Keratinocyte (primary cell): ENCODE measurements at regions not wholly inside any gene's neighbourhood (a gene's known extent, or its start where the extent isn't known, plus 50 kb on each side); places are given as distances from the start of the nearest gene placed in this dataset.

ENCODE experiments used
- DNase-seq: peaks from one replicate; pipeline ENCODE4 v3.0.0-alpha.2; 2011; ENCODE audit warnings: low read depth, missing footprints, low spot score
- FAIRE-seq: peaks from 2 replicates; lab custom pipeline; 2011; peaks lifted over from hg19 to GRCh38; lab: Jason Lieb, UNC
- H2AFZ ChIP-seq: 2 replicates; pipeline ENCODE4 v1.6.0; 2012; ENCODE audit warnings: low read length, control low read depth, inconsistent platforms; ENCODE audit not compliant: control insufficient read depth
- H3K27ac ChIP-seq: 2 replicates; pipeline ENCODE4 v1.5.1; 2011; ENCODE audit warnings: low read length; ENCODE audit not compliant: control insufficient read depth, insufficient read depth
- H3K27me3 ChIP-seq: 3 replicates; pipeline ENCODE4 v1.6.0; 2011; ENCODE audit warnings: low read length; ENCODE audit not compliant: control insufficient read depth, insufficient read depth; ENCODE audit errors: extremely low read depth
- H3K36me3 ChIP-seq, 2 experiments: 2 replicates in 1 of 2; 3 replicates in 1 of 2; pipeline ENCODE4 v1.5.1; 2011; ENCODE audit warnings: low read length in 2 of 2, mild to moderate bottlenecking in 1 of 2; ENCODE audit not compliant: control insufficient read depth in 2 of 2, insufficient read depth in 2 of 2; ENCODE audit errors: extremely low read depth in 1 of 2
- H3K4me1 ChIP-seq: 3 replicates; pipeline ENCODE4 v1.5.1; 2011; ENCODE audit warnings: low read length; ENCODE audit not compliant: control insufficient read depth, insufficient read depth; ENCODE audit errors: extremely low read depth
- H3K4me2 ChIP-seq: 3 replicates; pipeline ENCODE4 v1.6.0; 2011; ENCODE audit warnings: low read depth, low read length; ENCODE audit not compliant: control insufficient read depth, insufficient read depth; ENCODE audit errors: extremely low read depth
- H3K4me3 ChIP-seq, 3 experiments: fragments of 200-600 bp in 1 of 3; sonication (generic) in 1 of 3; 2 replicates in 2 of 3; 3 replicates in 1 of 3; pipeline ENCODE4 v1.5.1; 2011 to 2016; ENCODE audit warnings: low read length in 3 of 3, mild to moderate bottlenecking in 3 of 3, control low read depth in 2 of 3, inconsistent platforms in 1 of 3, low read depth in 1 of 3, mixed read lengths in 1 of 3, mixed run types in 1 of 3, moderate library complexity in 1 of 3; ENCODE audit not compliant: control insufficient read depth in 2 of 3, insufficient read depth in 2 of 3; ENCODE audit errors: extremely low read depth in 1 of 3
- H3K79me2 ChIP-seq: 2 replicates; pipeline ENCODE4 v1.6.0; 2012; ENCODE audit warnings: low read length; ENCODE audit not compliant: control insufficient read depth, insufficient read depth
- H3K9ac ChIP-seq: 3 replicates; pipeline ENCODE4 v1.6.0; 2011; ENCODE audit warnings: low read length; ENCODE audit not compliant: control insufficient read depth, insufficient read depth; ENCODE audit errors: extremely low read depth
- H3K9me1 ChIP-seq: 3 replicates; pipeline ENCODE4 v1.6.0; 2011; ENCODE audit warnings: low read length; ENCODE audit not compliant: control insufficient read depth, insufficient read depth; ENCODE audit errors: extremely low read depth
- H3K9me3 ChIP-seq: 2 replicates; pipeline ENCODE4 v1.5.1; 2012; ENCODE audit warnings: low read depth, low read length; ENCODE audit not compliant: control insufficient read depth
- H4K20me1 ChIP-seq: 3 replicates; pipeline ENCODE4 v1.6.0; 2011; ENCODE audit warnings: low read length; ENCODE audit not compliant: control insufficient read depth, insufficient read depth; ENCODE audit errors: extremely low read depth
- CTCF ChIP-seq, 3 experiments: IDR thresholded peaks in 1 of 3; conservative IDR thresholded peaks in 1 of 3; optimal IDR thresholded peaks in 1 of 3; 2 replicates in 2 of 3; 3 replicates in 1 of 3; pipeline versions ENCODE3 to v1.5.1; 2011; ENCODE audit warnings: low read length in 3 of 3, mild to moderate bottlenecking in 3 of 3, moderate library complexity in 2 of 3, control low read depth in 1 of 3, inconsistent platforms in 1 of 3; ENCODE audit not compliant: insufficient read depth in 2 of 3; ENCODE audit errors: extremely low read depth in 1 of 3
- EZH2 ChIP-seq: IDR thresholded peaks from one replicate; pipeline ENCODE4 v1.6.1; 2012; ENCODE audit warnings: inconsistent platforms, mild to moderate bottlenecking, low read length, moderate library complexity
- dilution Hi-C: fragments of 300-500 bp; cut with MboI; formaldehyde crosslinking; loops from one replicate; pipeline ENCODE4 v1.7.0; 2020; ENCODE audit warnings: low sequenced_read_pairs; ENCODE audit not compliant: extremely low pct_ligation_motif_present

- Histone ChIP-seq H3K4me1 (no peaks in the 10 kb centered on the region), H3K27me3 (no peaks in the 10 kb centered on the region), H3K9me3 (no peaks in the 10 kb centered on the region), H3K4me3 (no peak overlapping the region), H2AFZ (no peak overlapping the region), H3K9me1 (no peaks in the 10 kb centered on the region), H3K9ac (no peak overlapping the region), H3K79me2 (no peaks in the 10 kb centered on the region), H3K4me2 (no peak overlapping the region), H4K20me1 (no peaks in the 10 kb centered on the region), H3K27ac (no peak overlapping the region), H3K36me3 (no peaks in the 10 kb centered on the region)
- FAIRE-seq (no peak), DNase-seq (no peak)
- no peak for TF ChIP-seq EZH2
- TF ChIP-seq CTCF (optimal IDR thresholded peaks at IDR 0.05 in 1 of 3, IDR thresholded peaks at IDR 0.05 in 1 of 3, conservative IDR thresholded peaks at IDR 0.05 in 1 of 3; ENCODE audit: extremely low read depth in 1 of 3, insufficient read depth in 2 of 3, low read length in 3 of 3) = no peak
- dilution Hi-C loops = no loop called here
Measured at GRCh38 chr4:65193985-65194384, 476.3 kb downstream of the EPHA5 start.

- H3K79me2 ChIP-seq = no peaks in the 10 kb centered on the region
- dilution Hi-C loops = no loop called here
- FAIRE-seq = no peak
- no peaks in the 10 kb centered on the region for H3K9me3 ChIP-seq
- H2AFZ ChIP-seq = no peak overlapping the region
- H3K4me1 ChIP-seq = no peaks in the 10 kb centered on the region
- no peak overlapping the region for H3K4me2 ChIP-seq
- no peak for DNase-seq
- H3K9ac ChIP-seq = no peak overlapping the region
- no peaks in the 10 kb centered on the region for H3K36me3 ChIP-seq
- H3K4me3 ChIP-seq = no peak overlapping the region
- TF ChIP-seq EZH2 (no peak), CTCF (optimal IDR thresholded peaks at IDR 0.05 in 1 of 3, IDR thresholded peaks at IDR 0.05 in 1 of 3, conservative IDR thresholded peaks at IDR 0.05 in 1 of 3; ENCODE audit: extremely low read depth in 1 of 3, insufficient read depth in 2 of 3, low read length in 3 of 3) (no peak)
- H3K27ac ChIP-seq = no peak overlapping the region
- no peaks in the 10 kb centered on the region for H3K9me1 ChIP-seq
- H4K20me1 ChIP-seq = no peaks in the 10 kb centered on the region
- no peaks in the 10 kb centered on the region for H3K27me3 ChIP-seq
Measured at GRCh38 chr4:65190780-65191179, 479.5 kb downstream of the EPHA5 start.
